DND-41 (cell line): ENCODE measurements at regions not wholly inside any gene's neighbourhood (a gene's known extent, or its start where the extent isn't known, plus 50 kb on each side); places are given as distances from the start of the nearest gene placed in this dataset.

Experiments used
- ATAC-seq: fragments of 200-7000 bp; cut with Tn5 transposase; 3 replicates; pipeline ENCODE4 v1.9.1; 2021; ENCODE audit warnings: low read depth; ENCODE audit not compliant: insufficient read depth
- DNase-seq: peaks from one replicate; pipeline ENCODE4 v3.0.0-alpha.2; 2020
- H2AFZ ChIP-seq: 2 replicates; pipeline ENCODE4 v1.6.0; 2012; ENCODE audit warnings: low read depth, low read length
- H3K27ac ChIP-seq: 2 replicates; pipeline ENCODE4 v1.5.1; 2012; ENCODE audit warnings: low read length, inconsistent platforms
- H3K27me3 ChIP-seq: fragments of 200-600 bp; sonication (generic); 2 replicates; pipeline ENCODE4 v1.6.0; 2012; ENCODE audit warnings: low read length, mild to moderate bottlenecking, inconsistent platforms; ENCODE audit not compliant: insufficient read depth, poor library complexity
- H3K36me3 ChIP-seq: 2 replicates; pipeline ENCODE4 v1.5.1; 2012; ENCODE audit warnings: low read length, inconsistent platforms; ENCODE audit not compliant: insufficient read depth
- H3K4me1 ChIP-seq: 2 replicates; pipeline ENCODE4 v1.5.1; 2012; ENCODE audit warnings: mild to moderate bottlenecking, low read length; ENCODE audit not compliant: insufficient read depth
- H3K4me2 ChIP-seq: 2 replicates; pipeline ENCODE4 v1.6.0; 2012; ENCODE audit warnings: mild to moderate bottlenecking, moderate library complexity, low read length, inconsistent platforms; ENCODE audit not compliant: insufficient read depth
- H3K4me3 ChIP-seq, 2 experiments: fragments of 200-600 bp in 1 of 2; shearing (Covaris generic) in 1 of 2; 2 replicates each; pipeline ENCODE4 v1.5.1; 2012 to 2016; ENCODE audit warnings: inconsistent platforms in 2 of 2, low read length in 2 of 2, mild to moderate bottlenecking in 2 of 2, low read depth in 1 of 2, moderate library complexity in 1 of 2
- H3K79me2 ChIP-seq: 2 replicates; pipeline ENCODE4 v1.6.0; 2012; ENCODE audit warnings: low read length, inconsistent platforms; ENCODE audit not compliant: insufficient read depth
- H3K9ac ChIP-seq: 2 replicates; pipeline ENCODE4 v1.6.0; 2012; ENCODE audit warnings: low read depth, mild to moderate bottlenecking, inconsistent platforms, low read length, moderate library complexity
- H3K9me3 ChIP-seq: 2 replicates; pipeline ENCODE4 v1.5.1; 2012; ENCODE audit warnings: low read length, moderate library complexity, mild to moderate bottlenecking, inconsistent platforms; ENCODE audit not compliant: insufficient read depth, severe bottlenecking
- H4K20me1 ChIP-seq: 2 replicates; pipeline ENCODE4 v1.6.0; 2012; ENCODE audit warnings: low read length; ENCODE audit not compliant: insufficient read depth
- CTCF ChIP-seq: IDR thresholded peaks from 2 replicates; pipeline ENCODE4 v1.5.1; 2012; ENCODE audit warnings: borderline replicate concordance, low read length, moderate library complexity, mild to moderate bottlenecking; ENCODE audit not compliant: poor library complexity, severe bottlenecking; ENCODE audit errors: extremely low read depth
- EZH2 ChIP-seq: IDR thresholded peaks from 3 replicates; pipeline ENCODE4 v1.6.1; 2012; ENCODE audit warnings: borderline replicate concordance, low read depth, mild to moderate bottlenecking, moderate library complexity, low read length, inconsistent platforms; ENCODE audit not compliant: severe bottlenecking

DNA sequence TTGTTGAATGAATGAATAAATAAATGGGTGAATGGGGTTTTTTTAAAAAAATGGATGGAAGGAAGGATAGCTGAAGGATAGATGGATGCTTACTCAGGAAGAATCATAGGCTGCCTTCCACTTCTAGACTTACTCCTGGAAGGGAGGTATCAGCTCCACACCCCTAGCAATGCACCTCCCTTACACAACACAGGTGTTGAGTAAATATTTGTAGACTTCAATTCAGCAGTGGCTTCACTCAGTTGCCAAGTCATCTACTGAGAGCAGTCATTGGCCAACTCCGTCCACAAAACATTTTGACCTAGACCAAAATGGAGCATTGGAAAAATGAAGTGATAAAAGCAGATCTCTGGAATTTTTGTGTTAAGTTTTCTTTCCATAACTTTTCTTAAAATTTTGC lies 65.5 kb upstream of the ST8SIA2 start:
- no peak for ATAC-seq
- H3K9me3 ChIP-seq, result no peaks in the 10 kb centered on the region
- H3K9ac ChIP-seq, result no peak overlapping the region
- H4K20me1 ChIP-seq, result no peaks in the 10 kb centered on the region
- no peaks in the 10 kb centered on the region for H3K4me1 ChIP-seq
- H3K4me2 ChIP-seq, result no peak overlapping the region
- no peak overlapping the region for H3K27ac ChIP-seq
- no peak overlapping the region for H3K4me3 ChIP-seq
- DNase-seq, result no peak
- TF ChIP-seq CTCF (no peak), EZH2 (no peak)
- no peaks in the 10 kb centered on the region for H3K36me3 ChIP-seq
- peaks cover 3% of the 10 kb centered on the region for H3K27me3 ChIP-seq
- no peak overlapping the region for H2AFZ ChIP-seq
- H3K79me2 ChIP-seq, result no peaks in the 10 kb centered on the region

DNA sequence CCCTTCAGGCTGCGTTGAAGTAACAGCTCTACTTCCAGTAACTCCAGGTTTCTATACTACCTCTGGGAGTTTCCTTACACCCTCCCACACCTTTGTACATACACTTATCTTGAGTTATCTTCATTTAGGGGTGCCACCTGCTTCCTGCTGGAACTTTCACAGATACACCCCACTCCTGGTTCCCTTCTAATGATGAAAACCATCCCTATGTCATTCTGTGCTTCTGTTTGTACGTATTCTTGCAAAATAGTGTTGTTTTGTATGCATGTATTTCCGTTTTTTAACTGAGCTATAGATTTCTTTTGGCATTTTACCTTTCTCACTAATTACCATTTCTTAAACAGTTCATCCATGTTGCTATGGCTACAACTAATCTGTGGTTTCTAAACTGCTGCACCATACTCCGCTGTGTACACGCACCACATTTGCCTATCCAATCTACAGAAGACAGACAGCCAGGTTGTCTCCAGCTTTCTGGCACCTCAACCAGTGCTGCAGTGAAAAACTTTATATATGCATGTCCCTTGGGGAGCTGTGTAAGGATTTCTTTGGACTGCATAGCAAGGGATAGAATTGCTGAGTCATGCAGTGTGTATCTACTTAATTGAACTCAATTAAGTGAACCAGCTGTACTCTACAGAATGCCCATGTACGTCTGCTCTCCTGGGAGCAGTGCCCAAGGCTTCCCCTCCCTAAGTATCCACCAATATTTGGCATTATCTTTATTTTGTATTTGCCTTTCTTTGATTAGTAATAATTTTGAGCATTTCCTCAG lies 61.4 kb upstream of the ST8SIA2 start:
- TF ChIP-seq EZH2, result no peak
- no peak for TF ChIP-seq CTCF
- Histone ChIP-seq H3K4me1 (no peaks in the 10 kb centered on the region), H3K27me3 (peaks cover 3% of the 10 kb centered on the region), H3K9me3 (no peaks in the 10 kb centered on the region), H2AFZ (no peak overlapping the region), H3K27ac (no peak overlapping the region), H3K4me2 (no peak overlapping the region), H3K9ac (no peak overlapping the region), H3K79me2 (no peaks in the 10 kb centered on the region), H3K4me3 (no peak overlapping the region), H4K20me1 (no peaks in the 10 kb centered on the region), H3K36me3 (no peaks in the 10 kb centered on the region)
- ATAC-seq, result no peak
- no peak for DNase-seq

- H3K79me2 ChIP-seq, result no peaks in the 10 kb centered on the region
- no peak overlapping the region for H3K9ac ChIP-seq
- no peak for TF ChIP-seq EZH2
- TF ChIP-seq CTCF, result no peak
- ATAC-seq (no peak), DNase-seq (no peak)
- no peaks in the 10 kb centered on the region for H4K20me1 ChIP-seq
- H3K9me3 ChIP-seq, result no peaks in the 10 kb centered on the region
- no peaks in the 10 kb centered on the region for H3K36me3 ChIP-seq
- H2AFZ ChIP-seq, result no peak overlapping the region
- no peak overlapping the region for H3K4me2 ChIP-seq
- H3K4me1 ChIP-seq, result no peaks in the 10 kb centered on the region
- no peak overlapping the region for H3K27ac ChIP-seq
- H3K4me3 ChIP-seq, result no peak overlapping the region
- H3K27me3 ChIP-seq, result peaks cover 3% of the 10 kb centered on the region
These were observed 60.0 kb upstream of the ST8SIA2 start for GRCh38 chr15:92333709-92334108.
